Keratinocyte (primary cell): ENCODE measurements at regions not wholly inside any gene's neighbourhood (a gene's known extent, or its start where the extent isn't known, plus 50 kb on each side); places are given as distances from the start of the nearest gene placed in this dataset.
A peak's percentile ranks its signal among the peaks of the same experiment; 100 is the strongest.

ENCODE experiments used
- DNase-seq: peaks from one replicate; pipeline ENCODE4 v3.0.0-alpha.2; 2011; ENCODE audit warnings: low read depth, missing footprints, low spot score
- FAIRE-seq: peaks from 2 replicates; lab custom pipeline; 2011; peaks lifted over from hg19 to GRCh38; lab: Jason Lieb, UNC
- H2AFZ ChIP-seq: 2 replicates; pipeline ENCODE4 v1.6.0; 2012; ENCODE audit warnings: low read length, control low read depth, inconsistent platforms; ENCODE audit not compliant: control insufficient read depth
- H3K27ac ChIP-seq: 2 replicates; pipeline ENCODE4 v1.5.1; 2011; ENCODE audit warnings: low read length; ENCODE audit not compliant: control insufficient read depth, insufficient read depth
- H3K27me3 ChIP-seq: 3 replicates; pipeline ENCODE4 v1.6.0; 2011; ENCODE audit warnings: low read length; ENCODE audit not compliant: control insufficient read depth, insufficient read depth; ENCODE audit errors: extremely low read depth
- H3K36me3 ChIP-seq, 2 experiments: 2 replicates in 1 of 2; 3 replicates in 1 of 2; pipeline ENCODE4 v1.5.1; 2011; ENCODE audit warnings: low read length in 2 of 2, mild to moderate bottlenecking in 1 of 2; ENCODE audit not compliant: control insufficient read depth in 2 of 2, insufficient read depth in 2 of 2; ENCODE audit errors: extremely low read depth in 1 of 2
- H3K4me1 ChIP-seq: 3 replicates; pipeline ENCODE4 v1.5.1; 2011; ENCODE audit warnings: low read length; ENCODE audit not compliant: control insufficient read depth, insufficient read depth; ENCODE audit errors: extremely low read depth
- H3K4me2 ChIP-seq: 3 replicates; pipeline ENCODE4 v1.6.0; 2011; ENCODE audit warnings: low read depth, low read length; ENCODE audit not compliant: control insufficient read depth, insufficient read depth; ENCODE audit errors: extremely low read depth
- H3K4me3 ChIP-seq, 3 experiments: fragments of 200-600 bp in 1 of 3; sonication (generic) in 1 of 3; 2 replicates in 2 of 3; 3 replicates in 1 of 3; pipeline ENCODE4 v1.5.1; 2011 to 2016; ENCODE audit warnings: low read length in 3 of 3, mild to moderate bottlenecking in 3 of 3, control low read depth in 2 of 3, inconsistent platforms in 1 of 3, low read depth in 1 of 3, mixed read lengths in 1 of 3, mixed run types in 1 of 3, moderate library complexity in 1 of 3; ENCODE audit not compliant: control insufficient read depth in 2 of 3, insufficient read depth in 2 of 3; ENCODE audit errors: extremely low read depth in 1 of 3
- H3K79me2 ChIP-seq: 2 replicates; pipeline ENCODE4 v1.6.0; 2012; ENCODE audit warnings: low read length; ENCODE audit not compliant: control insufficient read depth, insufficient read depth
- H3K9ac ChIP-seq: 3 replicates; pipeline ENCODE4 v1.6.0; 2011; ENCODE audit warnings: low read length; ENCODE audit not compliant: control insufficient read depth, insufficient read depth; ENCODE audit errors: extremely low read depth
- H3K9me1 ChIP-seq: 3 replicates; pipeline ENCODE4 v1.6.0; 2011; ENCODE audit warnings: low read length; ENCODE audit not compliant: control insufficient read depth, insufficient read depth; ENCODE audit errors: extremely low read depth
- H3K9me3 ChIP-seq: 2 replicates; pipeline ENCODE4 v1.5.1; 2012; ENCODE audit warnings: low read depth, low read length; ENCODE audit not compliant: control insufficient read depth
- H4K20me1 ChIP-seq: 3 replicates; pipeline ENCODE4 v1.6.0; 2011; ENCODE audit warnings: low read length; ENCODE audit not compliant: control insufficient read depth, insufficient read depth; ENCODE audit errors: extremely low read depth
- CTCF ChIP-seq, 3 experiments: IDR thresholded peaks in 1 of 3; conservative IDR thresholded peaks in 1 of 3; optimal IDR thresholded peaks in 1 of 3; 2 replicates in 2 of 3; 3 replicates in 1 of 3; pipeline versions ENCODE3 to v1.5.1; 2011; ENCODE audit warnings: low read length in 3 of 3, mild to moderate bottlenecking in 3 of 3, moderate library complexity in 2 of 3, control low read depth in 1 of 3, inconsistent platforms in 1 of 3; ENCODE audit not compliant: insufficient read depth in 2 of 3; ENCODE audit errors: extremely low read depth in 1 of 3
- EZH2 ChIP-seq: IDR thresholded peaks from one replicate; pipeline ENCODE4 v1.6.1; 2012; ENCODE audit warnings: inconsistent platforms, mild to moderate bottlenecking, low read length, moderate library complexity
- dilution Hi-C: fragments of 300-500 bp; cut with MboI; formaldehyde crosslinking; loops from one replicate; pipeline ENCODE4 v1.7.0; 2020; ENCODE audit warnings: low sequenced_read_pairs; ENCODE audit not compliant: extremely low pct_ligation_motif_present

- Histone ChIP-seq H3K27me3 (no peaks in the 10 kb centered on the region), H3K79me2 (no peaks in the 10 kb centered on the region), H2AFZ (no peak overlapping the region), H4K20me1 (no peaks in the 10 kb centered on the region), H3K9me1 (no peaks in the 10 kb centered on the region), H3K27ac (no peak overlapping the region), H3K36me3 (no peaks in the 10 kb centered on the region), H3K9me3 (no peaks in the 10 kb centered on the region), H3K4me2 (no peak overlapping the region), H3K9ac (no peak overlapping the region), H3K4me1 (no peaks in the 10 kb centered on the region), H3K4me3 (no peak overlapping the region)
- TF ChIP-seq CTCF (optimal IDR thresholded peaks at IDR 0.05 in 1 of 3, IDR thresholded peaks at IDR 0.05 in 1 of 3, conservative IDR thresholded peaks at IDR 0.05 in 1 of 3; ENCODE audit: extremely low read depth in 1 of 3, insufficient read depth in 2 of 3, low read length in 3 of 3) = no peak
- TF ChIP-seq EZH2 = no peak
- FAIRE-seq = peak; percentile 13
- DNase-seq = no peak
- dilution Hi-C loops = no loop called here
Observed at GRCh38 chr17:31740611-31741082, 118.4 kb downstream of the COPRS start.

GRCh38 chr17:31738996-31739699, 119.9 kb downstream of the COPRS start:
- Histone ChIP-seq H3K27me3 (no peaks in the 10 kb centered on the region), H3K9ac (no peak overlapping the region), H3K79me2 (no peaks in the 10 kb centered on the region), H2AFZ (no peak overlapping the region), H3K4me2 (no peak overlapping the region), H4K20me1 (no peaks in the 10 kb centered on the region), H3K27ac (no peak overlapping the region), H3K36me3 (no peaks in the 10 kb centered on the region), H3K9me1 (no peaks in the 10 kb centered on the region), H3K4me3 (no peak overlapping the region), H3K4me1 (no peaks in the 10 kb centered on the region), H3K9me3 (no peaks in the 10 kb centered on the region)
- dilution Hi-C loops = no loop called here
- no peak for DNase-seq
- FAIRE-seq = peak; percentile 53
- TF ChIP-seq CTCF (optimal IDR thresholded peaks at IDR 0.05 in 1 of 3, IDR thresholded peaks at IDR 0.05 in 1 of 3, conservative IDR thresholded peaks at IDR 0.05 in 1 of 3; ENCODE audit: extremely low read depth in 1 of 3, insufficient read depth in 2 of 3, low read length in 3 of 3) (no peak), EZH2 (no peak)
